ENCODE measurements at regions not wholly inside any gene's neighbourhood (a gene's known extent, or its start where the extent isn't known, plus 50 kb on each side); places are given as distances from the start of the nearest gene placed in this dataset.

- DNase-seq = no peak
Measured at GRCh38 chr2:217687771-217688170, 315.0 kb downstream of the TNS1 start.

- DNase-seq = no peak
Measured at GRCh38 chr2:217685255-217685605, 317.6 kb downstream of the TNS1 start.

- DNase-seq = no peak
Measured at GRCh38 chr2:217684431-217685254, 318.2 kb downstream of the TNS1 start.

DNA sequence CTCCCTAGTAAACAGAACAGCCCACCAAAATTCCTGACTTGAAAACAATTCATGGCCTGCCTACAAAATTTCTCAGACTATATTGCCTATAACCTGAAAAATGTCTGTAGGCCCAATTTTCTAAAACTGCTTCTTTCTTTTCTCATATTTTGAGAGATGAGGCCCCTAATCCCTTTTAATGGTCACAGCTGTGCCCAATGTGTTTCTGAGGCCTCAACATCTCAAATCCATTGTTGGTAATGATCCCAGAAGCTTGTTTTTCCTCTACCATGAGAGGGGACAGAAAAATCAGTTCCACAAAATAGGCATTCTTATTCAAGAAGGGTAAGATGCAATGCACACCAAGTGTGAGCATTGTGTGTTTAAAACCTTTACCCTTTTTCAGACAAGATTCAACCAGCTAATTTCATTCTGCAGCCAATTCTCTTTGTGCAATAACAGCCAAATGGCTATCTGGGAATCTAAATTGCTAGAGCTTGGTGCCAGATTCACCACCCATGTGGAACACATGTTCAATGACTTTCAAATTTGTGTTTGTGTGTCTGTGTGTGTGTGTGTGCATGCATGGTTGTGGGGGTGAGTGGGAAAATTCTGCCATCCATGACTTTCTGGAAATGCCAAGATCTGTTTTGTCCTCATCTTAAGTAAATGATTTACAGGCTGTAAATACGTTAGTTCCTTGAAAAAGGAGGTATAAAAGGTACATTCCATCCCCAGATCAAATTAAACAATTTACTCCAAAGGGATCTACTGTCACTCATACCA is 319.5 kb downstream of the TNS1 start:
- DNase-seq = no peak

GRCh38 chr2:217681791-217682190 is 321.0 kb downstream of the TNS1 start:
- no peak for DNase-seq

- DNase-seq = no peak
Measured at GRCh38 chr2:217680381-217680780, 322.4 kb downstream of the TNS1 start.

GRCh38 chr2:217673627-217674026 is 329.2 kb downstream of the TNS1 start:
- DNase-seq = no peak

DNA sequence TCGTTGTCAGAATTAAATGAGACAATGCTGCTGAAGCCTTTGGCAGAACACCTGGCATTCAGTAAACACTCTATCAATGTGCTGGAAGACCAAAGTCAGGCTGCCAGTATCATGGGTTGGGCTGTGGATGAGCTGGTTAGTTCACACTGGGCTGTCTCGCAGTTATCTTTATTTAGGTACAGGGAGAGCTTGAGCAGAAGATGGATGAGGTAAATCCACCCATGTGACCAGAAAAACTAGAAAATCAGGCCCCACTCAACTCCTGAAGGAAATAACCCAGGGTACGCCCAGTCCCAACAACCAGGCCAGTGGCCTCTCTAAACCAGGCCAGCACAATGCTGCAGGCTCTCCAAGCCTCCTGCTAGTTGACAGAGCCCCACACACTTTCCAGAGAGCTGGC is 330.3 kb downstream of the TNS1 start:
- no peak for DNase-seq

DNA sequence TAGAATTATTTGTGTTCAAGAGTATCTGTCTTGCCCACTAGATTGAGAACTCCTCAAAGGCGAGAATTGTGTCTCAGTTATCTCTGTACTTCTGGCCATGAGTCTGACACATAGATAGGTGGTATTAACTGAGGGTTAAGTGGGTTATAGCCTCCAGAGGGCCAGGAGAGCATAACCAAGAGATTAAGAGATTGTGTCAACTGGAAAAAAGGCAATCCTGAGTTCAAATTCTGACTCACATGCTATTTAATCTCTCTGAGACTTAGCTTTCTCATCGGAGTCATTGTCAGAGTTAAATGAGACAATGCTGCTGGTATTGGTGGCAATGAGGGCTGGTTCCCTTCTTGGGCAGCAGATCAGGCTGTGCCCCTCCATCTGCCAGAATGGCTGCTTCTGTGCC is 330.9 kb downstream of the TNS1 start:
- no peak for DNase-seq

- DNase-seq = no peak
Measured at GRCh38 chr2:217671075-217671474, 331.7 kb downstream of the TNS1 start.

DNA sequence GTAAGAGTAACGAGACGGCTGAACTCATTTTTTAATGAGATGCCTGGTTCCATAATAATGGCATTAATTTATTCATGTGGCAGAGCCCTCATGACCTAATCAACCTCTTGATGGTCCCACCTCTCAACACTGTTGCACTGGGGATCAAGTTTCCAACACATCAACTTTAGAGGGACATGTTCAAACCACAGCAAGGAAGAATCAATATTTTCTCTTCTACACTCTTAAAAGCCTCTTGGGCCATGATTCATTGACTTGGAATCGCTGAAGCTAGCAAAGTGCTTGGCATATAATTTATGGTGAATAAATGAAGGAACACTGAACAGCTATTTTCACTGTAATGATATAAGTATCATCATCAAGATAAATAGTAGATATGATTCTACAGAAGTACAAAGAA is 333.0 kb downstream of the TNS1 start:
- DNase-seq = no peak

DNA sequence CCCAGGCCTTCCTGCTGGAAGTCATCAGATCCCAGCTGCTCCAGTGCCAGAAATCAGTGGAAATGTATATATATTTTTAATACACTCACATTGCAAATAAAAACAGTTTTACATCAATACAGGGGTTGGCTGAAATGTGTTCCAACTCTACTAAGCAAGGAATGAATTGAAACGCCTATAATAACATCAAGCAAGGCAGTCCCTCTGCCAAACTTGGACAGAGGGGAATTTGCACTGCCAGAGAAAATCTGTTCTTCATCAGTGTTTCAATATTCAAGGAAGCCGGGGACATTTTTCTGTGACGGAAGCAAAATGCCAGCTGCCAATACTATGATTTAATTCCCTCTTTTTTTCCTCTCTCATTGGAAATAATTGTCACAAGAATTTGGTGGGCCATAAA is 335.3 kb downstream of the TNS1 start:
- DNase-seq = no peak

GRCh38 chr2:217667035-217667434 is 335.8 kb downstream of the TNS1 start:
- no peak for DNase-seq

- DNase-seq = no peak
Measured at GRCh38 chr2:217666338-217666737, 336.5 kb downstream of the TNS1 start.

GRCh38 chr2:217664761-217665160 is 338.0 kb downstream of the TNS1 start:
- DNase-seq = no peak

DNA sequence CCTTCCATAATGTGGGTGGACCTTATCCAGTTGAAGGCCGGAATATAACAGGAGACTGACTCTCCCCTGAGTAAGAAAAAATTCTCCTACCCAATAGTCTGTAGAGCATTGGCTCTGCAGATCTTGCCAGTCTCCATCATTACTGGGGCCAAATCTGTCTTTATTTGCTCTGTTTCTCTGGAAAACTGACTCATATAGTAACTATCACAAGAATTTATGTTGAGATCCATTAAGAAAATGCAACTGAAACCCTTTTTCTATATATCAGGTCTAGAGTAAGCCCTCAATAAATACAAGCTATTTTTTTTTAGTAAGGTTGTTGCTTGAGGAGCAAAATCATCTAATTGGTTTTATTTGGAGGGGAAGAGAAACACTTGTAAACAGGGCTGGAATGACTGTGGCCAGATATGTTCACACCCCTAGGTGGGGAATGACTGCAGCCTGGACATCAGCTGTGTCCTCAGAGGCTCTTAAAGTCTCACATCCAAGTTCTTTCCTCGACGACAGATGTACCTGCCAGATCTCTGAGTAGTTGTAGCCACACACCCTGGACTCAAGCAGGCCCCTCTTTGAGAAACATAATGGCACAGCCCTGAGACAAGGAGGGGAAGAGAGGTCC is 339.7 kb downstream of the TNS1 start:
- DNase-seq = no peak

DNA sequence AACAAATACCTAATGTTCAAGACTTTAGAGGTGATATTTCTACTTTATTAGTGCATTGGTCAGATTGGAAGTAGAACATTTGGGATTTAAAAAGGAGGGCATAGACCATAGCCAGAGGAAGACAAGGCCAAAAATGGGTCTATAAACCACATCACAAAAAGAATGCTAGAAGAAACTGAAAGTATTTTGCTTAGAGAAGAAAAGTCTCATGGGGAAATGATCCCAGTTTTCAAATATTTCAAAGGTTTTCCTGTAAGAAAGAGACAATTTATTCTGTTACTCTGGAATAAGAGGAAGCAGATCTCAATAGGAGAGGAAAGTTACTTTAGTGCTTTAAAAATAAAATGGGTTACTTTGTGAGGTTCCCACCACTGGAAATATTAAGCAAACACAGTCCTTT is 341.4 kb downstream of the TNS1 start:
- no peak for DNase-seq

- DNase-seq = no peak
Measured at GRCh38 chr2:217660423-217660822, 342.4 kb downstream of the TNS1 start.

- DNase-seq = no peak
Measured at GRCh38 chr2:217658806-217659205, 344.0 kb downstream of the TNS1 start.

- DNase-seq = no peak
Measured at GRCh38 chr2:217657252-217657651, 345.5 kb downstream of the TNS1 start.

GRCh38 chr2:217656316-217656715 is 346.5 kb downstream of the TNS1 start:
- DNase-seq = no peak

- DNase-seq = no peak
Measured at GRCh38 chr2:217655651-217656050, 347.1 kb downstream of the TNS1 start.

GRCh38 chr2:217654168-217654567 is 348.6 kb downstream of the TNS1 start:
- no peak for DNase-seq
